K562 (cell line): ENCODE measurements at regions not wholly inside any gene's neighbourhood (a gene's known extent, or its start where the extent isn't known, plus 50 kb on each side); places are given as distances from the start of the nearest gene placed in this dataset.

Experiments
- ATAC-seq: fragments of 200-7000 bp; cut with Tn5 transposase; 3 replicates; pipeline ENCODE4 v1.9.1; 2020; ENCODE audit warnings: moderate library complexity
- BruUV-seq: library from RNA; stranded (reverse); fragments of 400-500 nt; replicated peaks from 2 replicates; lab custom pipeline; 2021; lab: Mats Ljungman, UMichigan
- CTCF ChIA-PET: fragments of 300-600 bp; formaldehyde crosslinking; extraction: SDS; loops from one replicate; lab custom pipeline; 2021; ENCODE audit warnings: low intra/inter-chr PET ratio; lab: Yijun Ruan, JAX
- POLR2A ChIA-PET: fragments of 300-600, 350-650 bp; sonication (Branson Sonifier 250); formaldehyde crosslinking; extraction: SDS; loops from one replicate; lab custom pipeline; 2021; ENCODE audit warnings: antibody characterized with exemption, inconsistent platforms; lab: Yijun Ruan, JAX
- DNase-seq, 4 experiments: peaks; one replicate each; pipeline versions ENCODE4 v3.0.0 to v3.0.0-alpha.2; 2011 to 2018; ENCODE audit warnings: low spot score in 3 of 4, mixed read lengths in 3 of 4; ENCODE audit errors: extremely low read depth in 1 of 4
- FAIRE-seq: peaks from 2 replicates; lab custom pipeline; 2011; peaks lifted over from hg19 to GRCh38; lab: Jason Lieb, UNC
- H2AFZ ChIP-seq: 2 replicates; pipeline ENCODE4 v1.6.0; 2011; ENCODE audit warnings: low read depth, low read length, control low read depth, inconsistent platforms
- H3K27ac ChIP-seq: fragments of 200-600 bp; 3 replicates; pipeline ENCODE4 v1.8.0; 2011; ENCODE audit warnings: low read depth, mild to moderate bottlenecking, control low read depth, inconsistent platforms, low read length, moderate library complexity, mixed read lengths; ENCODE audit errors: extremely low read depth
- H3K27me3 ChIP-seq, 2 experiments: fragments of 300-600 bp in 1 of 2; 2 replicates in 1 of 2; 3 replicates in 1 of 2; pipeline versions ENCODE4 v1.6.0 to v1.8.0; 2011; ENCODE audit warnings: inconsistent platforms in 2 of 2, low read length in 2 of 2, mild to moderate bottlenecking in 1 of 2, mixed read lengths in 1 of 2, moderate library complexity in 1 of 2; ENCODE audit not compliant: control insufficient read depth in 2 of 2, insufficient read depth in 2 of 2
- H3K36me3 ChIP-seq: fragments of 300-600 bp; 3 replicates; pipeline ENCODE4 v1.8.0; 2011; ENCODE audit warnings: mild to moderate bottlenecking, low read length, inconsistent platforms; ENCODE audit not compliant: control insufficient read depth, insufficient read depth
- H3K4me1 ChIP-seq, 2 experiments: fragments of 200-600 bp in 1 of 2; replicated peaks in 1 of 2; 2 replicates in 1 of 2; 3 replicates in 1 of 2; pipeline versions ENCODE4 v1.5.1 to v1.8.0; 2011; ENCODE audit warnings: inconsistent platforms in 2 of 2, low read length in 2 of 2, mild to moderate bottlenecking in 1 of 2, mixed read lengths in 1 of 2, moderate library complexity in 1 of 2; ENCODE audit not compliant: control insufficient read depth in 2 of 2, insufficient read depth in 2 of 2
- H3K4me2 ChIP-seq: 2 replicates; pipeline ENCODE4 v1.6.1; 2011; ENCODE audit warnings: low read length, control low read depth, inconsistent platforms, mixed read lengths; ENCODE audit not compliant: insufficient read depth
- H3K4me3 ChIP-seq: fragments of 200-600 bp; sonication (generic), shearing (Covaris generic); 2 replicates; pipeline ENCODE4 v1.5.1; 2016; ENCODE audit warnings: control low read depth, inconsistent platforms
- H3K79me2 ChIP-seq: fragments of 200-600 bp; 3 replicates; pipeline ENCODE4 v1.8.0; 2011; ENCODE audit warnings: low read length, inconsistent platforms; ENCODE audit not compliant: control insufficient read depth, insufficient read depth
- H3K9ac ChIP-seq, 2 experiments: 2 replicates each; pipeline versions ENCODE4 v1.6.0 to v1.6.1; 2011; ENCODE audit warnings: low read depth in 2 of 2, low read length in 2 of 2, control low read depth in 1 of 2, inconsistent platforms in 1 of 2, mild to moderate bottlenecking in 1 of 2, mixed read lengths in 1 of 2; ENCODE audit not compliant: insufficient read depth in 1 of 2
- H3K9me1 ChIP-seq: one replicate; pipeline ENCODE4 v1.6.0; 2011; ENCODE audit warnings: inconsistent platforms, mild to moderate bottlenecking, low read length, moderate library complexity; ENCODE audit not compliant: control insufficient read depth, insufficient read depth
- H3K9me3 ChIP-seq: replicated peaks from 2 replicates; pipeline ENCODE4 v1.5.1; 2011; ENCODE audit warnings: low read depth, low read length, inconsistent platforms; ENCODE audit not compliant: control insufficient read depth, insufficient read depth
- H4K20me1 ChIP-seq: replicated peaks from 2 replicates; pipeline ENCODE4 v1.6.1; 2011; ENCODE audit warnings: low read length, inconsistent platforms, mixed read lengths; ENCODE audit not compliant: control insufficient read depth, insufficient read depth
- BRCA1 ChIP-seq, 2 experiments: fragments of 450-650 bp in 1 of 2; sonication (generic) in 1 of 2; formaldehyde crosslinking in 1 of 2; IDR thresholded peaks; 2 replicates each; pipeline versions ENCODE4 v1.5.0 to v1.6.1; 2017 to 2020; ENCODE audit warnings: mild to moderate bottlenecking in 1 of 2, missing genetic modification reagents in 1 of 2
- CSDE1 ChIP-seq, 2 experiments: fragments of 450-650 bp; IDR thresholded peaks; 2 replicates each; pipeline ENCODE4 v1.6.1; 2016; ENCODE audit warnings: mild to moderate bottlenecking in 1 of 2
- ELF4 ChIP-seq: fragments of 450-650 bp; formaldehyde crosslinking; IDR thresholded peaks from 2 replicates; pipeline ENCODE4 v1.4.0; 2022; ENCODE audit warnings: missing genetic modification characterization
- MYNN ChIP-seq, 2 experiments: sonication (generic); formaldehyde crosslinking in 1 of 2; IDR thresholded peaks; 2 replicates each; pipeline versions ENCODE4 v1.5.0 to v1.6.1; 2016 to 2020; ENCODE audit warnings: antibody characterized with exemption in 1 of 2, missing genetic modification reagents in 1 of 2
- NCOA1 ChIP-seq: fragments of 450-650 bp; IDR thresholded peaks from 2 replicates; pipeline ENCODE4 v1.6.1; 2016; ENCODE audit warnings: low read depth
- POLR3G ChIP-seq: IDR thresholded peaks from 2 replicates; pipeline ENCODE4 v1.6.1; 2011; ENCODE audit not compliant: insufficient read length, insufficient replicate concordance; ENCODE audit errors: extremely low read depth
- SMAD2 ChIP-seq: fragments of 150-350 bp; IDR thresholded peaks from 2 replicates; pipeline ENCODE4 v1.6.1; 2014; ENCODE audit warnings: low read depth, mild to moderate bottlenecking, low read length
- SMARCA5 ChIP-seq: fragments of 450-650 bp; IDR thresholded peaks from 2 replicates; pipeline ENCODE4 v1.6.1; 2016
- STAT5B ChIP-seq: fragments of 250-450 bp; sonication (Bioruptor Pico); IDR thresholded peaks from 2 replicates; pipeline ENCODE4 v1.8.0; 2021; ENCODE audit warnings: mild to moderate bottlenecking, inconsistent platforms
- TFAM ChIP-seq: fragments of 250-450 bp; sonication (Bioruptor Pico); conservative IDR thresholded peaks from 2 replicates; pipeline ENCODE4 v1.5.0; 2021; ENCODE audit warnings: mild to moderate bottlenecking, moderate library complexity
- TGIF2 ChIP-seq: sonication (generic); formaldehyde crosslinking; IDR thresholded peaks from 2 replicates; pipeline ENCODE4 v1.8.1; 2022; ENCODE audit warnings: mild to moderate bottlenecking, missing genetic modification reagents, moderate library complexity
- ZBTB8A ChIP-seq: fragments of 450-650 bp; IDR thresholded peaks from 2 replicates; pipeline ENCODE4 v1.6.1; 2018; ENCODE audit warnings: mild to moderate bottlenecking, moderate library complexity; ENCODE audit not compliant: partially characterized antibody
- ZNF436 ChIP-seq: fragments of 250-450, 450-650 bp; sonication (Bioruptor Pico); formaldehyde crosslinking; IDR thresholded peaks from 2 replicates; pipeline ENCODE4 v1.7.0; 2020; ENCODE audit warnings: mild to moderate bottlenecking
- ZNF589 ChIP-seq: fragments of 200-800 bp; sonication (Bioruptor generic); IDR thresholded peaks from 2 replicates; pipeline ENCODE4 v1.6.1; 2016; ENCODE audit warnings: low read depth, missing genetic modification characterization, missing compliant biosample characterization
- ZNF740 ChIP-seq, 3 experiments: fragments of 200-800 bp in 1 of 3; sonication (Bioruptor generic) in 1 of 3; sonication (generic) in 1 of 3; formaldehyde crosslinking in 1 of 3; IDR thresholded peaks; 2 replicates each; pipeline versions ENCODE4 v1.6.1 to v1.8.0; 2016 to 2022; ENCODE audit warnings: mild to moderate bottlenecking in 2 of 3, missing compliant biosample characterization in 2 of 3, missing genetic modification characterization in 2 of 3, missing genetic modification reagents in 1 of 3
- WGBS: fragments of 100-300 bp; shearing (Covaris generic); methylation state at CpG from one replicate; pipeline ENCODE4 v1.1.6; 2016; ENCODE audit warnings: low coverage, mixed read lengths; ENCODE audit not compliant: insufficient coverage; ENCODE audit errors: missing lambda C conversion rate; 5-methylcytosine and 5-hydroxymethylcytosine counted together
- in situ Hi-C: fragments of 300-500 bp; cut with MboI; formaldehyde crosslinking; loops from 4 replicates; pipeline ENCODE4 v1.15.0; 2018; ENCODE audit warnings: inconsistent platforms, mixed read lengths
- intact Hi-C: fragments of 100-400 bp; cut with micrococcal nuclease; formaldehyde crosslinking; loops from 2 replicates; pipeline ENCODE4 v1.14.2; 2022

GRCh38 chr1:229032375-229032774 lies 238.5 kb upstream of the RAB4A start:
- in situ Hi-C loops, result no loop called here

More at GRCh38 chr1:229032375-229032774, 238.5 kb upstream of the RAB4A start:
- ChIA-PET CTCF (no interaction called here), POLR2A (interaction anchor here (0.6 to 1.6 kb wide), 4 partner anchors 8 to 135 kb away, joined by 3 to 4 read pairs (median 3); no protein-coding TSS in a partner anchor)
- Histone ChIP-seq H3K9me1 (no peaks in the 10 kb centered on the region), H4K20me1 (no peaks in the 10 kb centered on the region), H3K4me2 (no peak overlapping the region), H3K79me2 (no peaks in the 10 kb centered on the region), H2AFZ (no peak overlapping the region), H3K4me3 (no peak overlapping the region), H3K36me3 (no peaks in the 10 kb centered on the region), H3K9ac (no peak overlapping the region), H3K4me1 (no peaks in the 10 kb centered on the region), H3K27me3 (peaks cover 16 to 27% of the 10 kb centered on the region in 2 experiments), H3K9me3 (no peaks in the 10 kb centered on the region), H3K27ac (no peak overlapping the region)
- BruUV-seq, result no TSS peak
- FAIRE-seq (no peak), ATAC-seq (no peak), DNase-seq (no peak)
- 0% methylated on average over 1 of the region's 1 CpG for WGBS
- intact Hi-C loops, result no loop called here
- TF ChIP-seq POLR3G (no peak), ZNF740 (CRISPR knock-in tag; IDR thresholded peaks at IDR 0.05) (no peak), ZNF740 (tag; IDR thresholded peaks at IDR 0.05) (no peak), TFAM (CRISPR knock-in tag) (no peak), TGIF2 (CRISPR knock-in tag) (no peak), ELF4 (CRISPR knock-in tag) (no peak), BRCA1 (IDR thresholded peaks at IDR 0.05) (no peak), BRCA1 (CRISPR knock-in tag; IDR thresholded peaks at IDR 0.05) (no peak), MYNN (IDR thresholded peaks at IDR 0.05) (no peak), MYNN (CRISPR knock-in tag; IDR thresholded peaks at IDR 0.05) (no peak), STAT5B (CRISPR knock-in tag) (no peak), SMAD2 (no peak), ZBTB8A (no peak), ZNF436 (CRISPR knock-in tag) (no peak), NCOA1 (no peak), SMARCA5 (no peak), ZNF589 (no peak), CSDE1 (IDR thresholded peaks at IDR 0.05) (no peak)
